Erythroblast (primary cell): ENCODE measurements at regions not wholly inside any gene's neighbourhood (a gene's known extent, or its start where the extent isn't known, plus 50 kb on each side); places are given as distances from the start of the nearest gene placed in this dataset.

ENCODE experiments used
- DNase-seq, 2 experiments: peaks; one replicate each; lab custom pipeline; 2025; lab: John Stamatoyannopoulos, UW
- GATA1 ChIP-seq: IDR thresholded peaks from 2 replicates; pipeline ENCODE4 v1.6.1; 2011; ENCODE audit warnings: low read depth, mild to moderate bottlenecking, control low read depth, low read length, moderate library complexity
- POLR2A ChIP-seq: IDR thresholded peaks from 2 replicates; pipeline ENCODE4 v1.6.1; 2011; ENCODE audit warnings: mild to moderate bottlenecking, low read length

DNA sequence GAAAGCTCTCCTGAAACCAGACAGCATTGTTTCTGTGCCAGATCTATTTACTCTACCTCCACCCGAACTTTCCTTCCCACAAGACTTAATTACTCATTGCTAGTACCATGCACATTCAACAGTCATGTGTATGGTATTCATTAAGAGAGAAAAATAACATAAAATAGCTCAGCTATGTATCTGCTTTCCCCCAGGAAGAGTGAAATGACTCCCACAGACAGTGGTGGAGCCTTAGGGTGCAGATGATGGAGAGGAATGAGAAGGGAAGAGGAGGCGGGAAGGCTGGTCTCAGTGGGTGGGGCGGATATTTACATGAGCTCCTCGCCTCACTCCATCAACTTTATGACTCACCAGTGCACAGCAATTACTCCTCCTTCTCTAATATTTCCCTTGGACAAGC lies 724.5 kb downstream of the EPHA4 start:
- DNase-seq: no peak
- TF ChIP-seq POLR2A: no peak
- no peak for TF ChIP-seq GATA1

- no peak for TF ChIP-seq POLR2A
- TF ChIP-seq GATA1: no peak
- DNase-seq: no peak
Measured at GRCh38 chr2:220849433-220849832, 722.7 kb downstream of the EPHA4 start.

DNA sequence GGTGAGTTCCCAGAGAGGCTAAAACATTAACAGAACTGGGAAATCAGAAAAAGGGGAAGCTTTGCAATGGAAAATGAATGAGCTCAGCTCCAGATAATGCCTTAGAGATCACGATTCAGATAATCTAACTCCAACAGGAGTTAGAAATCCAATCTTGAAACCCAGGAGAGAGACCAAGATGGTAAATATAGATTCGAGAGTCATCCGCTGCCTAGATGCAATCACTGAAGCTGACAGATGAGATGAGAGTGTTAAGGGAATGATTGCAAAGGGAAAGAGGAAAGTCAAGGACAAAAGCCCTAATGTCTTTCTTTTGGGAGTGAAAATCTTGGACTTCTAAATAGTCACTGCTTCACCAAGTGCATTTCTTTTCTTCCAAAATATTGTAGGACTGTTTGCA lies 722.0 kb downstream of the EPHA4 start:
- TF ChIP-seq POLR2A (no peak), GATA1 (no peak)
- DNase-seq: no peak

GRCh38 chr2:220855296-220855695 lies 716.8 kb downstream of the EPHA4 start:
- DNase-seq: no peak
- TF ChIP-seq POLR2A: no peak
- no peak for TF ChIP-seq GATA1

GRCh38 chr2:220856486-220856885 lies 715.6 kb downstream of the EPHA4 start:
- no peak for TF ChIP-seq POLR2A
- TF ChIP-seq GATA1: no peak
- DNase-seq: no peak

GRCh38 chr2:220857368-220857767 lies 714.7 kb downstream of the EPHA4 start:
- TF ChIP-seq POLR2A (no peak), GATA1 (no peak)
- DNase-seq: no peak

DNA sequence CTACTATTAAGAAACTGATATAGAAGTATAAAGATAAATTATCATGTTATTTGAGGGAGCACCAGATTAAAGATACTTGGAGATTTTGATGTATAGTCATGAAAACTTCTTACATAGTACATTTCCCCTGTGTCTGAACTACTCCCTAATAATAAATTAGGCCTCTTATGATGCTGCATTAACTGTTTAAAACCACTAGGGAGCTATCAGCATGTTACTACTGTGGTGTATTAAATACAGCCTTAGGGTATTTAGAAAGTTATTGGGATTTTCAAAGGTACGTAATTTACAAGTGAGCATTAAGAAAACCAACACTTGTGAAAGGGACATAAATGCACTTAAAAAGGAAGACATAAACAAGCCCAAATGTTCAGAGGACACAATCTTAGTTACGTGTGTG lies 714.0 kb downstream of the EPHA4 start:
- TF ChIP-seq POLR2A: no peak
- no peak for TF ChIP-seq GATA1
- DNase-seq: no peak

GRCh38 chr2:220871909-220872308 lies 700.2 kb downstream of the EPHA4 start:
- no peak for DNase-seq
- TF ChIP-seq GATA1 (no peak), POLR2A (no peak)

DNA sequence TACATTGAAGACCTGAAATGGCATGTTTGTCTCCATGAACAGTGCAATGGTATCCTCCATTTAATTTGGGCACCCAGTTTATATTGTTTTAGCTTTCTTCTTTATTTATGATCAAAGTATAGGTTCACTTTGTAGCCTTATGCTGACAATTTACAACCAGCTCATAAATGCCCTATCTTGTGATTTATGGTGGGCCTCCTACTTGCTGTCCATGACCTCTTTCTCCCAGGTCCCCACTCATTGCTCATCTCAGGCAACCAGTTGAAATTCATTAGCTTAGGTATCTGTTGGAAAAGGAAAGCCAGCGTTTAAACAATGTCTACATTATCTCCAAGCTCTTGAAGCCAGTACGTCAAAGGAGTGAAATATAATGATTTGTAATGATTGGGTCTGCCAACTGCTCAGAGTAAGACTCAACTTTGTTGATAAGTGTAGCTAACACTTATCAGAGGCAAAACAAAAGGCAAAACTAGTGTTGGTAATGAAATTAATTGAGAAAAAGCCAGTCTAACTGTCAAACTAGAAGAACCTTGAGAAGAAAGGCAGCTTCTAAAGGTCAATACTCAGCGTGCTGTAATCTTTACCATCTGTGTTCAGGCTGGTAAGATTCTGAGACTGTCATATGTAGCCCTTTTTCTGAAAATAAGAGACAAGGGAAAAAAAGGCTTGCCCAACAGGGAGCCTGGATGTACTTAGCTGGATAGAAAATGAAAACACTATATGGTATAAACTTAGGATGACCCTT lies 695.9 kb downstream of the EPHA4 start:
- no peak for DNase-seq
- TF ChIP-seq POLR2A: no peak
- TF ChIP-seq GATA1: no peak

GRCh38 chr2:220877491-220877890 lies 694.6 kb downstream of the EPHA4 start:
- DNase-seq: no peak
- no peak for TF ChIP-seq POLR2A

GRCh38 chr2:220877897-220878296 lies 694.2 kb downstream of the EPHA4 start:
- DNase-seq: no peak
- TF ChIP-seq POLR2A (no peak), GATA1 (no peak)

- TF ChIP-seq GATA1: no peak
- no peak for TF ChIP-seq POLR2A
- no peak for DNase-seq
Measured at GRCh38 chr2:220880623-220881596, 691.2 kb downstream of the EPHA4 start.

DNA sequence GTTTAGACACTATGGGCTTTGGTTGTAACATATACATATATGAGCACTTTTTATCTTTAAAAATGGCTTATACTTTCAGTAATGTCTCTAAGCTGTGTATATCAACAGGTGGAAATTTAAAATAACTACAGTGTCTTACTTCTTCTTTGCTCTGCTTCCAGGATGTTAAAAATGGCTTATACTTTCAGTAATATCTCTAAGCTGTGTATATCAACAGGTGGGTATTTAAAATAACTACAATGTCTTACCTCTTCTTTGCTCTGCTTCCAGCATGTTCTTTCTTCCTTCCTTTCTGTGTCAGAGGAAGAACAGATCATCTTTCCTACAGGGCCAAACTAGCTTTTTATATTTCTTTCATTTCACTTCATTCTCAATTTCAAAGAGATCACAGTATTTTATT lies 689.6 kb downstream of the EPHA4 start:
- TF ChIP-seq GATA1: no peak
- no peak for TF ChIP-seq POLR2A
- DNase-seq: no peak

DNA sequence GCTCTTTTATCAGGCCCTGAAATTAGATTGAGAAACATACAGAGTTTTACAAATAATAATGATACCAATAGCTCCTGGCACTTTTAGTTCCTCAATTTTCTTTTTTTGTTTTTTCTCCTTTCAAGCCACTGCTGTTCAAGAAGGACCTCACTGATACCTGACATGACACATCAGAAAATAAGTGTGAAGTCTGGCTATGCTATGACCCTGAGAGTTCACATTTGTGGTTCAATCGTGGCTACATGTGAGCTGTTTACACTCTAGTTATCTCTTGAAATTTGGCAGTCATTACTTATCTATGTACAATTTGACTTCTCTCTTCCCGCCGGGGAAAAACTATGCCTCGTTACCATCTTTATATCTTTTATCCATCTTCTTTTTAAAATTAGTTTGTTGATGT lies 686.5 kb downstream of the EPHA4 start:
- no peak for TF ChIP-seq POLR2A
- TF ChIP-seq GATA1: no peak
- no peak for DNase-seq
